Immature natural killer cell (primary cell): ENCODE measurements at regions not wholly inside any gene's neighbourhood (a gene's known extent, or its start where the extent isn't known, plus 50 kb on each side); places are given as distances from the start of the nearest gene placed in this dataset.

Source experiments
- DNase-seq, 3 donors: peaks; one replicate each; pipeline ENCODE4 v3.0.0; 2022; ENCODE audit warnings: mixed read lengths in 1 of 3
- H3K27ac Mint-ChIP-seq, 6 donors: one replicate each; pipeline ENCODE4 v1.8.0; 2020; ENCODE audit warnings: mixed read lengths in 6 of 6, mild to moderate bottlenecking in 5 of 6, inconsistent platforms in 4 of 6, moderate library complexity in 3 of 6
- H3K27me3 Mint-ChIP-seq, 3 donors: one replicate each; pipeline ENCODE4 v1.8.0; 2020 to 2021; ENCODE audit warnings: low read depth in 3 of 3, mild to moderate bottlenecking in 3 of 3, mixed read lengths in 3 of 3, moderate library complexity in 3 of 3, inconsistent platforms in 1 of 3
- H3K36me3 Mint-ChIP-seq, 3 donors: one replicate each; pipeline ENCODE4 v1.8.0; 2020; ENCODE audit warnings: mixed read lengths in 3 of 3, inconsistent platforms in 2 of 3, mild to moderate bottlenecking in 2 of 3
- H3K4me1 Mint-ChIP-seq, 2 donors: one replicate each; pipeline ENCODE4 v1.8.0; 2020; ENCODE audit warnings: inconsistent platforms in 2 of 2, mild to moderate bottlenecking in 2 of 2, mixed read lengths in 2 of 2, moderate library complexity in 1 of 2
- H3K4me3 Mint-ChIP-seq, 5 donors: one replicate each; pipeline ENCODE4 v1.8.0; 2020; ENCODE audit warnings: mild to moderate bottlenecking in 5 of 5, mixed read lengths in 5 of 5, inconsistent platforms in 3 of 5, moderate library complexity in 3 of 5
- H3K9me3 Mint-ChIP-seq, 6 donors: one replicate each; pipeline ENCODE4 v1.8.0; 2020; ENCODE audit warnings: mild to moderate bottlenecking in 6 of 6, mixed read lengths in 6 of 6, inconsistent platforms in 4 of 6, moderate library complexity in 3 of 6

DNA sequence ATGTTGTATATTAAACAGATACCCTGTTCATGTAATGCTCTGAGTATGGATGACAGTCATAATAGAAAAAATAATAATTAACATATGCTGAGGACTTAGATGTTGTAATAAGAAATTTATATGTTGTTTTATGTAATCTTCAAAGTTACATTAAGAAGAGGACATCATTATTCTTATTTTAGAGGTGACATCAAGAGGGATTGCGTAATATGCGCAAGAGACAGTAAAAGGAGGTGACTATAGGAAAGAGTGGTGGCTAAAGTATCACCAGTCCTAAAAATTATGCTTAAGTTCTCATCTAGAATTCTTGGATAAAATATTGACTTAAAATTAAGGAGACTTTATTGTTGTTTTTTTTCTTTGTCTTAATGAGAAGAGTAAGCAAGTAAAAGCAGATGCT, 323.9 kb downstream of the KCNC2 start:
- Mint-ChIP-seq H3K9me3 (peaks cover 5 to 20% (median 8%) of the 10 kb centered on the region in 6 donors), H3K36me3 (no peaks in the 10 kb centered on the region), H3K27me3 (peaks cover 0 to 2% (median 0%) of the 10 kb centered on the region in 3 donors), H3K27ac (no peak overlapping the region), H3K4me3 (no peak overlapping the region), H3K4me1 (no peaks in the 10 kb centered on the region)
- no peak for DNase-seq

DNA sequence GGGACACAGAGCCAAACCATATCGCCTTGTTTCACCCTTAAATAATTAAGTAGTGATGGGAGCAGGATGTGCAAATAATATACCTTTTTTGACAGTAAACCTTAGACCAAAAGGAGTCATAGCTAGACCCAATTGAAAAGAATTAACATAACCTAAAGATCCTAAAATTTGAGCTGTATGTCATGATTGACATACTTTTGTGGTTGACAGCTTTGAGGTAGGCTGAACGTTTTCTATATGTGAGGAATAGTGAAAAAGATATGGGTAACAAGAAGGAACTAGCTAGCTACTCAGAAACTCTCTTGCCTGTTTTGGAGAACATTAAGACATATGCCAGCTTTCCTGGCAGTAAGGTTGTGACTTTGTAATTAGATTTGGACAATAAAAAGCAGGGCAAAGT, 320.6 kb downstream of the KCNC2 start:
- Mint-ChIP-seq H3K27me3 (peaks cover 0 to 2% (median 0%) of the 10 kb centered on the region in 3 donors), H3K27ac (no peak overlapping the region), H3K4me1 (no peaks in the 10 kb centered on the region), H3K4me3 (no peak overlapping the region), H3K36me3 (no peaks in the 10 kb centered on the region), H3K9me3 (peaks cover 4 to 20% (median 8%) of the 10 kb centered on the region in 6 donors)
- no peak for DNase-seq

DNA sequence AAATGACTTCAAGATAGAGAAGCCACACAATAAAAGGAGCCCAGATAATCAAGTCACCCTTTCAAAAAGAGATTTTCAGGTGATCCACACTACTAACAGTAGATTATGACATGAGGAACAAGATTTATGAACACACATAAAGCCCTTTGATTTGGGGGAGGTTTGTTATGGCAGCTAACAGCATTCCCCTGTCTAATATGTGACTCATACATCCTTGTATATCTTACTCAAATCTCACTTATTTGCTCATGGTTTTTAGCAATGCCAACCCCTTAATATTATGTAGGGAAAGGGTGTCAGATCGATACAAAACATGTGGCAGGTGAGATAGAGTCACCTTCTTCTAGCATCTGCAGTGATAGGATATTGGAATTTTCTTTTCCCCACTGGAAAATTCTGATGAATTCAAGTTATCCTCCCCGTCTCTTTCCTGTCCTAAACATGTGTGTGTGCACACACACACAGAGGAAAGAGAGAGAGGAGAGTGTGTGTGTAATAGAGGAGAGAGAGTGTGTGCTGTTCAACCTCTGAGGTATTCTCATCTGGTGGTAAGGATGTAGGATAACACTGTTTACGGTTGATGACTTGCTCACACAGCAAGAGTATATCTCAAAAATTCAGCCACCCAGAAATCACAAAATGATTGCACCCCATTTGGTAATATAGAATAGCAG, 319.9 kb downstream of the KCNC2 start:
- Mint-ChIP-seq H3K27me3 (peaks cover 0 to 2% (median 0%) of the 10 kb centered on the region in 3 donors), H3K36me3 (no peaks in the 10 kb centered on the region), H3K4me3 (no peak overlapping the region), H3K27ac (no peak overlapping the region), H3K4me1 (no peaks in the 10 kb centered on the region), H3K9me3 (peaks cover 4 to 20% (median 8%) of the 10 kb centered on the region in 6 donors)
- DNase-seq, result no peak

DNA sequence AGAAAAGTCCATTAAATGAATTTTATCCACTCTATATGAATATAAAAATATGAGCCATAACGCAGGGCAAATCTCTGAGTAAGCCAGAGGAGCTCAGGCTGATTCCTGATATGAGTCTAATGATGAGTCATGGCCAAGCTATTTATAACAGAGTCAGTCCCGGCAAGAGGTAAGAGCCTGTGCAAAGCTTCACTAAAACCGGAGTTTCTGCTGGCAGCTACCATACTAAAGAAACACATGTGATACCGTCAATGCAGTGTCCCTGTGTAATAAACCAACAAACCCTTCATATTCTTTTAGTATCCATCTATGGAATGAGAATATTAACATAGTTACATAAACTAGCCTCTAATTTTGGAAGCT, 319.4 kb downstream of the KCNC2 start:
- Mint-ChIP-seq H3K36me3 (no peaks in the 10 kb centered on the region), H3K9me3 (peaks cover 4 to 20% (median 8%) of the 10 kb centered on the region in 6 donors), H3K27me3 (peaks cover 0 to 2% (median 0%) of the 10 kb centered on the region in 3 donors), H3K4me1 (no peaks in the 10 kb centered on the region), H3K4me3 (no peak overlapping the region), H3K27ac (no peak overlapping the region)
- DNase-seq, result no peak

DNA sequence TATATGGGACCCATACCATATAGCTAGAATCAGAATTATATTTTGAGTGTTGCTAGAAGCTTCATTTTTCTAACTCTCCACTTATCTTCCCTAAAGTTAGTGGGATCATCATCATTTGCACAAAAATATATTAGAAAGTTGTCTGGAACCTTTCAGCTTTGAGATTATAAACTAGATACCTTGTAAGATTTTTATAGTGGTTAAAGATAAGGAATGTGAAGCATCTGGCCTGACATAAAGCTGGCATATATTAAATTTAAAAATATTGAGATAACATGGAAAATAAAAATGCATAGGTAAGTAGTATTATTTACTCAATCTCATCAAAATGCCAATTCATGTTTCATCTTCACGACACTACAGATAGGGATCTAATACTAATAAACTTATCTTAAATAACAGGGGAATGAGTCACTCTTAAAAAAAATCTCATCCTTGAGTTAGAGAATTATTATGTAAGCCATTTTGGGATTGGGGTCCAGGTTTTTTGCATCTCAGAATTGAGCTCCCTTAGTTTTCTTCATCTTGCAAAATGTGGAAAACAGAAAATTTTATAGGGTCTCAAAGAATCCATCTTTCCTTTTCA, 318.5 kb downstream of the KCNC2 start:
- Mint-ChIP-seq H3K36me3 (no peaks in the 10 kb centered on the region), H3K9me3 (peaks cover 4 to 20% (median 8%) of the 10 kb centered on the region in 6 donors), H3K4me3 (no peak overlapping the region), H3K4me1 (no peaks in the 10 kb centered on the region), H3K27ac (no peak overlapping the region), H3K27me3 (peaks cover 0 to 2% (median 0%) of the 10 kb centered on the region in 3 donors)
- no peak for DNase-seq

DNA sequence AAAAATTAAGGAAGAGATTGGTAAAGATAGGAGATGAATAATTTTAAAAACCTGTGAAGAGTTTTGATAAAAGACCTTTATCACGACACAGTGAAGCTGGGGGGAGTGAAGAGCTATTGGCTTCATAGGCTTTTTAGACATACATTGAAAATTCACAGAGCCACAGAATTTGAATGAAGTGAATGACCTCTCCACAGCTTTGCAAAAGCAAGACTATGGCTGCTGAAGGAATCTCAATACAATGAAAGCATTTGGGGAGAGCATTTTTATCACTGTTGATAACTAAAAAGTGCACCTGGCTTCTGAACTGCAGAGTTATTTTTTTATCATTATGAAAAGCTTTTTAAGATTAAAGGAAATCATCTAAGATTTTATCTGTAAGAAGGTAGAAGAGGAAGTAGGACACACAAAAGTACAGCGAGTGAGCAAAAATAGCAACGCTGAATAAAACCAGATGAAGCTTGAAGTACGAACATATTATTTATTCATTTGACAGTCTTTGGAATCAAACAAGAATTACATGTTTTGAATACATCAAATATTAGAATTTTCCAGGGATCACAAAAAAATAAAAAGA, 317.5 kb downstream of the KCNC2 start:
- peaks cover 0 to 12% (median 6%) of the 10 kb centered on the region in 6 donors for H3K9me3 Mint-ChIP-seq
- no peaks in the 10 kb centered on the region for H3K4me1 Mint-ChIP-seq
- no peak for DNase-seq
- no peaks in the 10 kb centered on the region for H3K36me3 Mint-ChIP-seq
- H3K27me3 Mint-ChIP-seq, result peaks cover 0 to 2% (median 0%) of the 10 kb centered on the region in 3 donors
- no peak overlapping the region for H3K27ac Mint-ChIP-seq
- H3K4me3 Mint-ChIP-seq, result no peak overlapping the region

DNA sequence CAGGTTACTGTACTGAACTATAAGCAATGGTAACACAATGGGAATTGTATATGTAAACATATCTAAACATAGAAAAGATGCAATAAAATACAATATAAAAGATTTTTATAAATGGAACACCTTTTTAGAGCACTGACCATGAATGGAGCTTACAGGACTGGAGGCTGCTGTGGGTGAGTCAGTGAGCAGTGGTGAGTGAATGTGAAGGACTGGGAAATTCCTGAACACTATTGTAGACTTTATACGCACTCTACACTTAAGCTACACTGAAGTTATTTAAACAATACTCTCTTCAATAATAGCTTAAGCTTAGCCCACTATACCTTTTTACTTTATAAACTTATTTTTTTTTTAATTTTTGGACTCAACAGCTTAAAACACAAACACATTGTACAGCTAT, 313.5 kb downstream of the KCNC2 start:
- no peaks in the 10 kb centered on the region for H3K4me1 Mint-ChIP-seq
- H3K4me3 Mint-ChIP-seq, result no peak overlapping the region
- H3K9me3 Mint-ChIP-seq, result peaks cover 0 to 2% (median 0%) of the 10 kb centered on the region in 6 donors
- no peak for DNase-seq
- H3K27ac Mint-ChIP-seq, result no peak overlapping the region
- H3K27me3 Mint-ChIP-seq, result peaks cover 0 to 1% (median 0%) of the 10 kb centered on the region in 3 donors
- no peaks in the 10 kb centered on the region for H3K36me3 Mint-ChIP-seq

DNA sequence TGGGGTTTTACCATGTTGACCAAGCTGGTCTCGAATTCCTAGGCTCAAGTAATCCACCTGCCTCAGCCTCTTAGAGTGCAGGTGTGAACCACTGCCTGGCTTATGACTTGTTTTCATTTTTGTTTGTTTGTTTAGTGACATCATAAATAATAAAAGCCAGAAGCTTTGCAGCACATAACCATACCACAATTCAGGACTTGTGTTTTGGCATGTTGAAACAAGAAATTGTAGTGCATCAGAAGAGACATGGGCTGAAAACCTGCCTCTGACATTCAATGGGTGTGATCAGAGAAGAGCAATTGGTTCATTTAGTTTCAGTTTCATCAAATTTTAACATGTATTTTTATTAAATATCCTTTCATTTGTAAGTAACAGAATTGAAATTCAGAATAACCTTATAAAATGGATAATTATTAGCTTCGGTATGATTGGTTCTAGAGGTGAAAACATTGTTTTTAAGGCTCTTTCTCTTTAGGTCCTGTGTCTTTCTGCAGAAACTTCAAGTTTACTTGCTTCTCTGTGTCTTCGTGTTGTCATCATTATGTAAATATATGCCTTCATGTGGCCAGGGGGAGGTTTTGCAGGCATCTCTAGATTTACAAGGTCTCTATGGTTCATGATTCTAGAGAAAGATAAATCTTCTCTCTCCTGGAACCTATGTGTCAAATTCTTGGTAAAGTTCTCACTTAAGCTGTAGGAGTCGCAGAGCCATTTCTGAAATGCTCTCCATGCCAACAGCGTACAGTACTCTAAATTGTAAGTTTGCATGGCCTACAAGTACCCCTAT, 312.0 kb downstream of the KCNC2 start:
- DNase-seq, result no peak
- no peaks in the 10 kb centered on the region for H3K36me3 Mint-ChIP-seq
- peaks cover 0 to 4% (median under 1%) of the 10 kb centered on the region in 6 donors for H3K9me3 Mint-ChIP-seq
- H3K27me3 Mint-ChIP-seq, result peaks cover 0 to 1% (median 0%) of the 10 kb centered on the region in 3 donors
- H3K4me1 Mint-ChIP-seq, result no peaks in the 10 kb centered on the region
- H3K4me3 Mint-ChIP-seq, result no peak overlapping the region
- no peak overlapping the region for H3K27ac Mint-ChIP-seq

DNA sequence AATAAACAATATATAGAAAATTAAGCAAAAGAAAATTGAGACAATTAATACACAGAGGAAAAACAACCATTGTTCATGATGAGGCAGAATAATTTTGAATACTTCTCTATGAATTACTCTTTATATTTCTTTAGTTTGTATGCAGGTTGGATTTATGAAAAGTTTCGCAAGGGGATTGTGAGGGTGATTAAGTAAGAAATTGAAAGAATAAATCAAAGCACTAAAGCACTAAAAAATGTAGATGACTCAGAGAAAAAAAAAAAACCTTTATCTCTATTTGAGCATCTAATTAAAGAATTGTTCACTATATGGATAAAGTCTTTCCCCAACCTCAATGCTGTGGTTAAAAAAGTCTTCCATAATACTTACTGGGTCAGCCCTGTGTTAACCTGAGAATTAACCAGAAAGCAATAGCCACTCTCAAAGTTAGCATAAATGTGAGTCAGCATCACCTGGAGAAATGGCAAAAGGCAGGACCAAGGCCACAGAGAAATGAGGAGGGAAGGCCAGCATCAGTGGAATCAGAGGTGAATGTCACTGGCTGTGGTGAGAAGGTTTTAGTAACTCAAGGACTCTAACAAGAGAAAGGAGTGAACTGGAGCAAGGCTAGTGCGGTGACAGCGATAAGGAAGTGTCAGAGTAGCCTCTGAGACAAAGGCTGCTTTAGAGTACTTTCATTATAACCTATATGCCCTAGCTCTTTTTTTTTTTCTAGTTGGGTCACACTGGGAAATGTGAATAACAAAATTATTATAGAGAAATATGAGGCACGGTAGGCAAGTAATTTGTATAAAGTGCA, 310.4 kb downstream of the KCNC2 start:
- Mint-ChIP-seq H3K27ac (no peak overlapping the region), H3K4me3 (no peak overlapping the region), H3K4me1 (no peaks in the 10 kb centered on the region), H3K9me3 (peaks cover 0 to 6% (median 3%) of the 10 kb centered on the region in 6 donors), H3K36me3 (no peaks in the 10 kb centered on the region), H3K27me3 (peaks cover 0 to 1% (median 0%) of the 10 kb centered on the region in 3 donors)
- no peak for DNase-seq

DNA sequence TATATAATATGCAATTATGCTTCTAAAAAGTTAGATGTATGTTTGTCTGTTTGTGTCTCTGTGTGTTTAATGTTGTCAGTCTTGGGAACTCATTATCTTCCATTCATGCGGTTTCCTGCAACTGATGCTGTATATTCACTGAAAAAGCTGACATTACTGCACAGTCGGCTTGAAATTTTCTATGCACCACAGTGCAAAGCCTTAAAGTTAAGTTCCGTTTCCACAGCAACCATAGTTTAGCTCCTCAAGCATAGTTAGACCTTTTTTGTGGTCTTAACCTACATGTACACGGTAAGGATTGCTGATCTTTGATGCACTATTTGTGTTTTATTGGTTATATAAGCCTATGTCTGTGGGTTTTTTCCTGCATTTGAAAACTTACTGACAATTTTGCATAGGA, 309.4 kb downstream of the KCNC2 start:
- no peaks in the 10 kb centered on the region for H3K4me1 Mint-ChIP-seq
- H3K9me3 Mint-ChIP-seq, result peaks cover 0 to 6% (median 3%) of the 10 kb centered on the region in 6 donors
- H3K27me3 Mint-ChIP-seq, result peaks cover 0 to 1% (median 0%) of the 10 kb centered on the region in 3 donors
- H3K4me3 Mint-ChIP-seq, result no peak overlapping the region
- H3K36me3 Mint-ChIP-seq, result no peaks in the 10 kb centered on the region
- no peak overlapping the region for H3K27ac Mint-ChIP-seq
- DNase-seq, result no peak

DNA sequence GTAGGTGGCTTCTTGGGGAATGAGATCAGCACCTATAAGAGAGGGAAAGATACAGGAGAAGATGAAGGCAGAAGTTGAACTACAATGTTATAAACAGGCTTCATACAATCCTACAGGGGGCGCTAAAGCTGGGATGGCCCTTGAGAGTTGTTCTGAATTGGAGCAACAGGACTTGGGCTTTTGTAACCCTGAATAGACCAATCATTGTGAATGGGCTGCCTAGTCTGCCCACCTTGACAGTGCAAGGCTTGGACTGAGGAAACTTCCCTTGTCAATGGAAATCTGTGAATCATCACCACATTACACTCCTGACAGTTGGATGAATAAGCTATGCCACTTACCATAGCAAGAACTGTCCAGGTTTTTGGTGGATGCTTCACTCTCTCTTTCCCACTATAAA, 306.1 kb downstream of the KCNC2 start:
- Mint-ChIP-seq H3K27ac (no peak overlapping the region), H3K36me3 (no peaks in the 10 kb centered on the region), H3K4me3 (no peak overlapping the region), H3K9me3 (peaks cover 0 to 6% (median 3%) of the 10 kb centered on the region in 6 donors), H3K27me3 (peaks cover 0 to 1% (median 0%) of the 10 kb centered on the region in 3 donors), H3K4me1 (no peaks in the 10 kb centered on the region)
- no peak for DNase-seq

DNA sequence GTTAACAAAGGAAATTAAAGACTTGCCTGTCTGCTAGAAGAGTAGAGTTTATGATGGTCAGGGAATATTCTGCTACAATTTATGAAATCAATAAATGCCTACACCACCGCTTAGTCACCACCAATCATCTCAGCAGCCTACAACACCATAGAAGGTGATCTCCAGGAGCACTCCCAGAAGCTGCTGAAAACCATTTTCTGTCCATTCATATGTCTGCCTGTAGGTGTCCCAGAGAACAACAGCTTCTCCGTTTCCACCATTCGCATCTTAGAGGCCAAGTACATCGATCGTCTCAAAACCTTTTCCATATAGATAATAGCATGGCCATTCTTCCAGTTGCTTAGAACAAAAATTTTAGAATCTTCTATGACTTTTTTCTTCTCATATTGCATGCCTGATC, 303.4 kb downstream of the KCNC2 start:
- no peak overlapping the region for H3K27ac Mint-ChIP-seq
- peaks cover 0 to 2% (median 0%) of the 10 kb centered on the region in 3 donors for H3K27me3 Mint-ChIP-seq
- H3K36me3 Mint-ChIP-seq, result no peaks in the 10 kb centered on the region

DNA sequence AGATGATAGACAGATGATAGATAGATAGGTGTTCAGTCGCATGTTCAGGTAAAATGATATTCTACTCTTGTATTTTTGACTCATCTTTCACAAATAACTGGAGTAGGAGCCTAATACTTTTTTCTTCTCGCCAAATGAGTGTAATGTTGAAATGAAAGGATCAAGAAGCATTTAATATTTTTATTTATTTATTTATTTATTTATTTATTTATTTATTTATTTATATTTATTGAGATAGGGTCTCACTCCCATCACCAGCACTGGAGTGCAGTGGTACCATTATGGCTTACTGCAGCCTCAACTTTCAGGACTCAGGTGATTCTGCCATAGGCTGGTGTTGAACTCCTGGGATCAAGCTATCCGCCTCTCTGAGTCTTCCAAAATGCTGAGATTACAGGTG, 298.8 kb downstream of the KCNC2 start:
- DNase-seq, result no peak
- H3K27ac Mint-ChIP-seq, result no peak overlapping the region
- no peak overlapping the region for H3K4me3 Mint-ChIP-seq
- no peaks in the 10 kb centered on the region for H3K4me1 Mint-ChIP-seq
- H3K27me3 Mint-ChIP-seq, result peaks cover 0 to 2% (median 0%) of the 10 kb centered on the region in 3 donors
- H3K36me3 Mint-ChIP-seq, result no peaks in the 10 kb centered on the region
- H3K9me3 Mint-ChIP-seq, result peaks cover 0 to 5% (median 1%) of the 10 kb centered on the region in 6 donors

More for the DNA sequence above, 303.4 kb downstream of the KCNC2 start:
- no peaks in the 10 kb centered on the region for H3K4me1 Mint-ChIP-seq
- peaks cover 0 to 6% (median 5%) of the 10 kb centered on the region in 6 donors for H3K9me3 Mint-ChIP-seq
- no peak for DNase-seq
- no peak overlapping the region for H3K4me3 Mint-ChIP-seq
